ENCODE measurements at regions not wholly inside any gene's neighbourhood (a gene's known extent, or its start where the extent isn't known, plus 50 kb on each side); places are given as distances from the start of the nearest gene placed in this dataset.

DNA sequence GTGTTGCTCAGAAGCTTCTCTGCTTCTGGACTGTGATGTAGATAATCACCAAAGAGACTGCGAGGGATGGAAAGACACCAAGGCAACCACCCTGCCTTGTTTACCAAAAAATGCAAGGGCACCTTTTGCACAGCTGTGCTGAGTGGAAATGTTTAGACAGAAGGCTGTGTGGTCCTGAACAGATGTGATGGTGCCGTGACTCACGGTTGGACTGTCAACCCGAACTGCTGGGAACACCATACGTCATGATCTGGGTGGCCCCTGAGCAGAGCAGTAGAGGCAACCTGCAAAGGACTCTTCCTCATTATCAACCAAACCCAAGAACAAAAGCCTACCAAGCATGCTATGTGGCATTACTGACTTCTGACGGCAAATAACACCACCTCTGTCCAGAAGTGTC lies 61.3 kb upstream of the LPP start:
- TF ChIP-seq, protein P1, sequence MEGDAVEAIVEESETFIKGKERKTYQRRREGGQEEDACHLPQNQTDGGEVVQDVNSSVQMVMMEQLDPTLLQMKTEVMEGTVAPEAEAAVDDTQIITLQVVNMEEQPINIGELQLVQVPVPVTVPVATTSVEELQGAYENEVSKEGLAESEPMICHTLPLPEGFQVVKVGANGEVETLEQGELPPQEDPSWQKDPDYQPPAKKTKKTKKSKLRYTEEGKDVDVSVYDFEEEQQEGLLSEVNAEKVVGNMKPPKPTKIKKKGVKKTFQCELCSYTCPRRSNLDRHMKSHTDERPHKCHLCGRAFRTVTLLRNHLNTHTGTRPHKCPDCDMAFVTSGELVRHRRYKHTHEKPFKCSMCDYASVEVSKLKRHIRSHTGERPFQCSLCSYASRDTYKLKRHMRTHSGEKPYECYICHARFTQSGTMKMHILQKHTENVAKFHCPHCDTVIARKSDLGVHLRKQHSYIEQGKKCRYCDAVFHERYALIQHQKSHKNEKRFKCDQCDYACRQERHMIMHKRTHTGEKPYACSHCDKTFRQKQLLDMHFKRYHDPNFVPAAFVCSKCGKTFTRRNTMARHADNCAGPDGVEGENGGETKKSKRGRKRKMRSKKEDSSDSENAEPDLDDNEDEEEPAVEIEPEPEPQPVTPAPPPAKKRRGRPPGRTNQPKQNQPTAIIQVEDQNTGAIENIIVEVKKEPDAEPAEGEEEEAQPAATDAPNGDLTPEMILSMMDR (IDR thresholded peaks at IDR 0.05): no peak
- TF ChIP-seq POLR2A (IDR thresholded peaks at IDR 0.05): no peak
